ENCODE measurements at regions not wholly inside any gene's neighbourhood (a gene's known extent, or its start where the extent isn't known, plus 50 kb on each side); places are given as distances from the start of the nearest gene placed in this dataset.

GRCh38 chr17:77001487-77001886 is 133.3 kb downstream of the MGAT5B start:
- no peak for DNase-seq (ENCODE audit: low read depth in 2 of 2)

GRCh38 chr17:77002103-77003045 is 134.2 kb downstream of the MGAT5B start:
- DNase-seq (ENCODE audit: low read depth in 2 of 2) = no peak

- DNase-seq (ENCODE audit: low read depth in 2 of 2) = no peak
These were observed 135.5 kb downstream of the MGAT5B start for GRCh38 chr17:77003699-77004098.

- no peak for DNase-seq (ENCODE audit: low read depth in 2 of 2)
These were observed 133.7 kb upstream of the SEC14L1 start for GRCh38 chr17:77006971-77007649.

- no peak for DNase-seq (ENCODE audit: low read depth in 2 of 2)
These were observed 130.9 kb upstream of the SEC14L1 start for GRCh38 chr17:77009877-77010276.

GRCh38 chr17:77010667-77011066 is 130.1 kb upstream of the SEC14L1 start:
- DNase-seq (ENCODE audit: low read depth in 2 of 2) = no peak

- no peak for DNase-seq (ENCODE audit: low read depth in 2 of 2)
These were observed 129.4 kb upstream of the SEC14L1 start for GRCh38 chr17:77011173-77012011.

GRCh38 chr17:77018504-77018903 is 122.3 kb upstream of the SEC14L1 start:
- no peak for DNase-seq (ENCODE audit: low read depth in 2 of 2)

- DNase-seq (ENCODE audit: low read depth in 2 of 2) = no peak
These were observed 120.8 kb upstream of the SEC14L1 start for GRCh38 chr17:77019893-77020379.

GRCh38 chr17:77020973-77021372 is 119.8 kb upstream of the SEC14L1 start:
- no peak for DNase-seq (ENCODE audit: low read depth in 2 of 2)

- no peak for DNase-seq (ENCODE audit: low read depth in 2 of 2)
These were observed 118.0 kb upstream of the SEC14L1 start for GRCh38 chr17:77022766-77023165.

- no peak for DNase-seq (ENCODE audit: low read depth in 2 of 2)
These were observed 115.0 kb upstream of the SEC14L1 start for GRCh38 chr17:77025781-77026180.

- no peak for DNase-seq (ENCODE audit: low read depth in 2 of 2)
These were observed 113.4 kb upstream of the SEC14L1 start for GRCh38 chr17:77027271-77027889.

- DNase-seq (ENCODE audit: low read depth in 2 of 2) = no peak
These were observed 111.9 kb upstream of the SEC14L1 start for GRCh38 chr17:77028900-77029299.

GRCh38 chr17:77032929-77033328 is 107.8 kb upstream of the SEC14L1 start:
- DNase-seq (ENCODE audit: low read depth in 2 of 2) = no peak

- DNase-seq (ENCODE audit: low read depth in 2 of 2) = no peak
These were observed 106.8 kb upstream of the SEC14L1 start for GRCh38 chr17:77033892-77034404.

GRCh38 chr17:77034677-77035424 is 105.9 kb upstream of the SEC14L1 start:
- DNase-seq (ENCODE audit: low read depth in 2 of 2) = no peak

- no peak for DNase-seq (ENCODE audit: low read depth in 2 of 2)
These were observed 105.2 kb upstream of the SEC14L1 start for GRCh38 chr17:77035526-77035925.

GRCh38 chr17:77036136-77036840 is 104.5 kb upstream of the SEC14L1 start:
- DNase-seq (ENCODE audit: low read depth in 2 of 2) = no peak

- no peak for DNase-seq (ENCODE audit: low read depth in 2 of 2)
These were observed 103.9 kb upstream of the SEC14L1 start for GRCh38 chr17:77036841-77037381.
